Upper lobe of right lung (tissue), 1 donor: ENCODE measurements at regions not wholly inside any gene's neighbourhood (a gene's known extent, or its start where the extent isn't known, plus 50 kb on each side); places are given as distances from the start of the nearest gene placed in this dataset.

Experiments used
- ATAC-seq: fragments of 200-7000 bp; cut with Tn5 transposase; one replicate; pipeline ENCODE4 v1.9.1; 2020; ENCODE audit warnings: mild to moderate bottlenecking, moderate library complexity
- DNase-seq: peaks from one replicate; pipeline ENCODE4 v3.0.0-alpha.2; 2020
- H3K27ac ChIP-seq: fragments of 200-600 bp; one replicate; pipeline ENCODE4 v1.8.0; 2022
- H3K27me3 ChIP-seq: fragments of 200-600 bp; one replicate; pipeline ENCODE4 v1.8.0; 2022; ENCODE audit warnings: mild to moderate bottlenecking
- H3K36me3 ChIP-seq: fragments of 200-600 bp; one replicate; pipeline ENCODE4 v1.8.0; 2022
- H3K4me1 ChIP-seq: fragments of 200-600 bp; one replicate; pipeline ENCODE4 v1.8.0; 2022
- H3K4me3 ChIP-seq: fragments of 200-600 bp; one replicate; pipeline ENCODE4 v1.8.0; 2022; ENCODE audit warnings: mild to moderate bottlenecking
- H3K9me3 ChIP-seq: fragments of 200-600 bp; one replicate; pipeline ENCODE4 v1.8.0; 2022
- CTCF ChIP-seq: fragments of 200-600 bp; IDR thresholded peaks from one replicate; pipeline ENCODE4 v1.8.0; 2022; ENCODE audit warnings: antibody characterized with exemption
- intact Hi-C: fragments of 100-400 bp; cut with DNase I; formaldehyde crosslinking; loops from one replicate; pipeline ENCODE4 v1.11.0; 2022
- donor health status: DM: no; HTN: yes; CAD: no; lungs with severe emphysema.

DNA sequence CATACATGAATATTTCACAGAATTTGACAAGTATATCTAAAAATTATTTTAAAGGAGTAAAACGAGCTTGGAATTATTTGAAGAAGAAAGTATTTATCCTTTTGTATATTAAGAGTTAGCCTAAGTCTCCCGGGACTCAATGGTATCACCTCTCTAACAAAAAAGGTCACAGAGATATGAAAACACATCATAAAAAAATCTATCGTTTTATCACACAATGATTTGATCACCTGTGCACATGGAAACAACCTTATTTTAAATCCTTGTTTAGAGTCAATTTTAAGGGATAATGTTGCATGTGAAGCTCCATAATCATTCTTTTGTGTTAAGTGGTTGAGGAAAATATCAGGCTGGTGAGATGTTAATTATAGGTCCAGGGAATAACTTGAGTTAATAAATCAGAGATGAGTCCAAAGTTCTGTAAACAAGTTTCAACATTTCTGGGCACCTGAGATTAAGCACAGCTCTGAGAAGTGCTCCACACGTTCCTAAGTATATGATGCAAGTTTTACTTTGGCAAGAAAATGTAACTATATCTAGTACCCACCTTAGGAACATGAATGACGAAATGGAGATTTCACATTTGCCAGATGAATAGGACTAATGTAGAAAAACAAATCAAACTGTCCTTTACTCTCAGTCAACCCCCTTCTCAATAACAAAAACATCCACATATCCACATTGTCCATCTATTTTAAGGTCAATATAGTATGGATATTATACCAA, 148.5 kb upstream of the AKR1E2 start:
- peak; percentile 85 for ATAC-seq
- Histone ChIP-seq H3K27ac (peak overlapping the region; percentile 60), H3K4me1 (peaks cover 7% of the 10 kb centered on the region), H3K27me3 (no peaks in the 10 kb centered on the region), H3K36me3 (no peaks in the 10 kb centered on the region), H3K4me3 (no peak overlapping the region), H3K9me3 (no peaks in the 10 kb centered on the region)
- TF ChIP-seq CTCF = no peak
- DNase-seq = no peak
- intact Hi-C loops = no loop called here

GRCh38 chr10:4676566-4676965, 149.4 kb upstream of the AKR1E2 start:
- no peaks in the 10 kb centered on the region for H3K9me3 ChIP-seq
- H3K4me3 ChIP-seq = no peak overlapping the region
- DNase-seq (no peak), ATAC-seq (no peak)
- intact Hi-C loops = no loop called here
- H3K36me3 ChIP-seq = no peaks in the 10 kb centered on the region
- H3K27me3 ChIP-seq = no peaks in the 10 kb centered on the region
- no peak overlapping the region for H3K27ac ChIP-seq
- no peak for TF ChIP-seq CTCF
- H3K4me1 ChIP-seq = peaks cover 7% of the 10 kb centered on the region

DNA sequence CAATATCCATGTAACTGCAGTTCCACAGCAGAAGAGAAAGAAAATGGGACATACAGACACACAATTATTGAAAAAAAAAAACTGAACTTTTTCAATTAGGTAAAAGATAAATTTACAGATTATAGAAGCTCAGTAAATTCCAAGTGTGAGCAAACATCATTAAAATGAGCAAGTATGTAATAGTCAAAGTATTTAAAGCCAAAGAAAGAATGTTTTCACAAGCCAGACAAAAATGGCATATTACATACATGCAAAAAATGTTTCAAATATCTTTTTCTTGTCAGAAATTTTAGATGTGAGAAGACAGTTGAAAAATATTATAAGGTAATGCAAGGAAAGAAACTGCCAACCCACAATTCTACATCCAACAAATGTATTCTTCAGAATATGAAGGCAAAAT, 150.2 kb upstream of the AKR1E2 start:
- intact Hi-C loops = no loop called here
- Histone ChIP-seq H3K4me3 (no peak overlapping the region), H3K9me3 (no peaks in the 10 kb centered on the region), H3K27me3 (no peaks in the 10 kb centered on the region), H3K27ac (no peak overlapping the region), H3K4me1 (peaks cover 7% of the 10 kb centered on the region), H3K36me3 (no peaks in the 10 kb centered on the region)
- TF ChIP-seq CTCF = no peak
- DNase-seq (no peak), ATAC-seq (no peak)

- Histone ChIP-seq H3K27me3 (no peaks in the 10 kb centered on the region), H3K4me3 (no peak overlapping the region), H3K9me3 (no peaks in the 10 kb centered on the region), H3K36me3 (no peaks in the 10 kb centered on the region), H3K4me1 (peaks cover 7% of the 10 kb centered on the region), H3K27ac (no peak overlapping the region)
- no peak for ATAC-seq
- DNase-seq = no peak
- intact Hi-C loops = no loop called here
- no peak for TF ChIP-seq CTCF
Observed at GRCh38 chr10:4673279-4674040, 152.5 kb upstream of the AKR1E2 start.

DNA sequence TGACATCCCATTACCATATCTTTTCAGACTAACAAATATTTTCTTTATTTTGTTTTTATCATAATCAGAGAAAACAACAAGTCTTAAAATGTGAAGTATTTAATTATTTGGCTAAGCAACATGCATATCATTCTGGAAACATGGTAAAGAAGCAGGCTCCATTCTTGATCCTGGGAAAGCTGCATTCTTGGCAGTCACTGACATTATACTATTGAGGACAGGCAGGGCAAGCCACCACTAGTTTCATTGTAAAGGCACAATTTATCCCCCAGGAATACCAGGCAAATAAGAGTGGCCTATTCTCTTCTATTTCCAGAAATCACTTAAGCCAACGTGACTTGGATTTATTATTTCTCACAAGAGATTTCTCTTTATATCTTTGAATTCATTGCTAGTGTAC, 153.8 kb upstream of the AKR1E2 start:
- no peak overlapping the region for H3K4me3 ChIP-seq
- intact Hi-C loops = no loop called here
- no peak for ATAC-seq
- no peak overlapping the region for H3K27ac ChIP-seq
- no peak for TF ChIP-seq CTCF
- no peaks in the 10 kb centered on the region for H3K27me3 ChIP-seq
- no peaks in the 10 kb centered on the region for H3K36me3 ChIP-seq
- no peaks in the 10 kb centered on the region for H3K4me1 ChIP-seq
- no peak for DNase-seq
- H3K9me3 ChIP-seq = no peaks in the 10 kb centered on the region
